ENCODE measurements at regions not wholly inside any gene's neighbourhood (a gene's known extent, or its start where the extent isn't known, plus 50 kb on each side); places are given as distances from the start of the nearest gene placed in this dataset.

- TF ChIP-seq CTCF (IDR thresholded peaks at IDR 0.05; ENCODE audit: poor library complexity, severe bottlenecking) (no peak), MXI1 (conservative IDR thresholded peaks at IDR 0.05; ENCODE audit: poor library complexity, severe bottlenecking) (no peak), EZH2 (IDR thresholded peaks at IDR 0.05; ENCODE audit: borderline replicate concordance, insufficient read depth, low read length, poor library complexity, severe bottlenecking) (no peak)
Observed at GRCh38 chr4:81896936-81897335, 425.2 kb upstream of the RASGEF1B start.
